ENCODE measurements at regions not wholly inside any gene's neighbourhood (a gene's known extent, or its start where the extent isn't known, plus 50 kb on each side); places are given as distances from the start of the nearest gene placed in this dataset.

DNA sequence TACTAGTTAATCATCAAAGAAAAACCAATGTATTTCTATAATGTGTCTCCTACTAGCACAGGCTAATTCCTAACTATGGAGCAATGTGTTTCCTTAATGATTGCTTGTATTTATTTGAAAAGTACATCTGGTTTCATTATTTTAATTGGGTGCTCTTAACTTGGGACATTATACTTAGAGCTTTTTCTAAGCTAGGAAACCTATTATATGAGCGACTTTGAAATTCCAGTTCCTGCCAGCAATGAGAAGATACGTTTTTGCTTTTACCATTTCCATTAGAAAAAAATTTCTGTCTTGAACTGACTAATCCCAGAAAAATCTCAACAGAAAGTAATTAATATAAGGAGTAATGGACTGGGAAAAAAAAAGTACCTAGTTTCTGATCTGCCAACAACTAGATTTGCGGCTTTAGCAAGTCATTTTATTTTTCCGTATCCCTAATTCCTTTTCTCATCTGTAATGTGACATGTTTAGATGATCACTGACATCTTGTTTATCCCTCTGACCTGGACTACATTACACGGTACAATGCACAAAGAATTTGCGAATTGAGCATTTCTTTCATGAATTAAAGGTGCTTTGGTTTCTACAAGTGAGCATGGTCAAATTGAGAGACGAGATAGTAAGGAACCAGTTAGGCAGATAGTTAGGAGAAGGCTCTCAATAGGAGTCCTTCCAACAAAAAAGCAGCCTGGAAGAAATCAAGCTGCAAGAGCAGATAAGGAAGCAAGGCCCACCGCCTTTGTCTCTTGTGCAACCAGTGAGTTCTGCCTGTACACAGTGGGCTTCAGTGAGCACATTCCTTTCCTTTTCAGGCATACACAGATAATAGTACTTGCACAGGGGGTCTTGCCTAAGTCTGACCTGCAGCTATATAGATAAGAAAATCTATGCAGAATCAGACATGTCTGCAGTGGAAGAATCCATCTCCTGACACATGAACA is 1765.0 kb upstream of the FLRT2 start:
- Histone ChIP-seq H3K27me3 (no peaks in the 10 kb centered on the region), H3K4me3 (ENCODE audit: low read depth in 1 of 2, low read length in 1 of 2) (no peak overlapping the region), H3K36me3 (no peaks in the 10 kb centered on the region), H3K27ac (no peak overlapping the region), H3K9me3 (no peaks in the 10 kb centered on the region), H3K4me1 (ENCODE audit: control insufficient read depth in 1 of 2, insufficient read depth in 1 of 2, low read depth in 1 of 2, low read length in 1 of 2) (no peaks in the 10 kb centered on the region)
- no peak for TF ChIP-seq CTCF (IDR thresholded peaks at IDR 0.05)

- no peak for TF ChIP-seq CTCF (IDR thresholded peaks at IDR 0.05)
- Histone ChIP-seq H3K27me3 (no peaks in the 10 kb centered on the region), H3K27ac (no peak overlapping the region), H3K36me3 (no peaks in the 10 kb centered on the region), H3K4me3 (ENCODE audit: low read depth in 1 of 2, low read length in 1 of 2) (no peak overlapping the region), H3K4me1 (ENCODE audit: control insufficient read depth in 1 of 2, insufficient read depth in 1 of 2, low read depth in 1 of 2, low read length in 1 of 2) (no peaks in the 10 kb centered on the region), H3K9me3 (no peaks in the 10 kb centered on the region)
Measured at GRCh38 chr14:83777516-83777915, 1752.4 kb upstream of the FLRT2 start.

GRCh38 chr14:83779266-83779665 is 1750.7 kb upstream of the FLRT2 start:
- Histone ChIP-seq H3K36me3 (no peaks in the 10 kb centered on the region), H3K27me3 (no peaks in the 10 kb centered on the region), H3K9me3 (no peaks in the 10 kb centered on the region), H3K27ac (no peak overlapping the region), H3K4me3 (ENCODE audit: low read depth in 1 of 2, low read length in 1 of 2) (no peak overlapping the region), H3K4me1 (ENCODE audit: control insufficient read depth in 1 of 2, insufficient read depth in 1 of 2, low read depth in 1 of 2, low read length in 1 of 2) (no peaks in the 10 kb centered on the region)
- TF ChIP-seq CTCF (IDR thresholded peaks at IDR 0.05), result no peak

DNA sequence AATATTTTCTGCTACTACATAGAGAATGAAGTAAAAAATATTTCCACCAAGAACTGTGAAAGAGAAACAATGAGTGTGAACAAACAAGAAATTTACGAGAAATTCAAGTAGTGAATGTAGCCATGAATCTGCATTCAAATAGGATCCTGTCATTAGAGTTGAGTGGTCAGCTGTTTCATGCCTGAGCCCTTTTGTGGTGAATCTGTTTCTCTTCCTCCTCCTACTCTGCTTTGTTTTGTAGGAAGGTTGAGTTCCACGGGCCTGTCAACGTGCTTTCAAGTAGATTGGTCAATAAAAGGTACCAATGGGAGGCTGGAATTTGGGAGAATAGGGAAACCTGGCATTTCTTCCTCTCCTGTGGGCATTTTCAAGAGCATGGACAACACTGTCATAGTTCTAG is 1749.6 kb upstream of the FLRT2 start:
- no peaks in the 10 kb centered on the region for H3K27me3 ChIP-seq
- H3K27ac ChIP-seq, result no peak overlapping the region
- H3K4me1 ChIP-seq (ENCODE audit: control insufficient read depth in 1 of 2, insufficient read depth in 1 of 2, low read depth in 1 of 2, low read length in 1 of 2), result no peaks in the 10 kb centered on the region
- no peak overlapping the region for H3K4me3 ChIP-seq (ENCODE audit: low read depth in 1 of 2, low read length in 1 of 2)
- TF ChIP-seq CTCF (IDR thresholded peaks at IDR 0.05), result no peak
- H3K9me3 ChIP-seq, result no peaks in the 10 kb centered on the region
- no peaks in the 10 kb centered on the region for H3K36me3 ChIP-seq

DNA sequence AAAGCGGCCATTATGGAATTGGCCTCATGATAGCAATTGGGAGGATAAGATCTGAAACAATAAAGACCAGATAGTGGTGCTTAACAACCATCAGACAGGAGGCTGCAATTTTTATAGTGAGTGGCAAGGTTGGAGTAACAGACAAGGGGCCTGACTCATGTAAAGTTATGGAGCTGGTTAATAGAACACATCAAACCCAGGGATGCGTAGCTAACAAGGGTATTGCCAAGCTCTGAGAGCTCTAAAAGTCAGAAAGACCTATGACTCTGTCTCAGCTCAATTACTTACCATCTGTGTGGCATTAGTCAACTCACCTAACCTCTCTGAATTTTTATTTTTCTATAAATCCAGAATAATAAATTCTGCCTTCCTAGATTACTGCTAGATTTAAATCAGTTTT is 1731.5 kb upstream of the FLRT2 start:
- TF ChIP-seq CTCF (IDR thresholded peaks at IDR 0.05), result no peak
- H3K27ac ChIP-seq, result no peak overlapping the region
- H3K4me1 ChIP-seq (ENCODE audit: control insufficient read depth in 1 of 2, insufficient read depth in 1 of 2, low read depth in 1 of 2, low read length in 1 of 2), result no peaks in the 10 kb centered on the region
- no peaks in the 10 kb centered on the region for H3K36me3 ChIP-seq
- H3K4me3 ChIP-seq (ENCODE audit: low read depth in 1 of 2, low read length in 1 of 2), result no peak overlapping the region
- no peaks in the 10 kb centered on the region for H3K9me3 ChIP-seq
- no peaks in the 10 kb centered on the region for H3K27me3 ChIP-seq
